ENCODE measurements at regions not wholly inside any gene's neighbourhood (a gene's known extent, or its start where the extent isn't known, plus 50 kb on each side); places are given as distances from the start of the nearest gene placed in this dataset.

DNA sequence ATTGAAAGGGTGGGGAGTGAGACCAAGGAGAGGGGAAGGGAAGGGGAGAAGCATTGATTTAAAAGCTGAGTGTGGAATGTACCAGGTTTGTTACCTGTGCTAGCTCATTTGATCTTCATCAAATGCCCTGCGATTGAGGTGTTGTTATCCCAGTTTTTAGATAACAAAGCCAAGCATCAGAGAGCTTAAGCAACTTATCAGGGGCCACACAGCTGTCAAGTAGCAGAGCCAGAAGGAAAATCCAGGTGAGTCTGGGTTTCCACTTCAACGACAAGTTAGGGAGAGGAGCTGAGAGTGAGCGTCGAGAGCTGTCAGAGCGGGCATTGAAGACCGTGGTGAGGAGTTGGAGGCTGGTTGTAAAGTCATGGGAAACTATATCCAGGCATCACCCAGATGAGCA, 146.9 kb upstream of the IRF2BP2 start:
- TF ChIP-seq, protein P1, sequence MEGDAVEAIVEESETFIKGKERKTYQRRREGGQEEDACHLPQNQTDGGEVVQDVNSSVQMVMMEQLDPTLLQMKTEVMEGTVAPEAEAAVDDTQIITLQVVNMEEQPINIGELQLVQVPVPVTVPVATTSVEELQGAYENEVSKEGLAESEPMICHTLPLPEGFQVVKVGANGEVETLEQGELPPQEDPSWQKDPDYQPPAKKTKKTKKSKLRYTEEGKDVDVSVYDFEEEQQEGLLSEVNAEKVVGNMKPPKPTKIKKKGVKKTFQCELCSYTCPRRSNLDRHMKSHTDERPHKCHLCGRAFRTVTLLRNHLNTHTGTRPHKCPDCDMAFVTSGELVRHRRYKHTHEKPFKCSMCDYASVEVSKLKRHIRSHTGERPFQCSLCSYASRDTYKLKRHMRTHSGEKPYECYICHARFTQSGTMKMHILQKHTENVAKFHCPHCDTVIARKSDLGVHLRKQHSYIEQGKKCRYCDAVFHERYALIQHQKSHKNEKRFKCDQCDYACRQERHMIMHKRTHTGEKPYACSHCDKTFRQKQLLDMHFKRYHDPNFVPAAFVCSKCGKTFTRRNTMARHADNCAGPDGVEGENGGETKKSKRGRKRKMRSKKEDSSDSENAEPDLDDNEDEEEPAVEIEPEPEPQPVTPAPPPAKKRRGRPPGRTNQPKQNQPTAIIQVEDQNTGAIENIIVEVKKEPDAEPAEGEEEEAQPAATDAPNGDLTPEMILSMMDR (IDR thresholded peaks at IDR 0.05): no peak
- no peak for TF ChIP-seq POLR2A (IDR thresholded peaks at IDR 0.05)
